SK-N-SH treated with all-trans-retinoic acid at 6 μM for 48 hours (cell line): ENCODE measurements at regions not wholly inside any gene's neighbourhood (a gene's known extent, or its start where the extent isn't known, plus 50 kb on each side); places are given as distances from the start of the nearest gene placed in this dataset.
A peak's percentile ranks its signal among the peaks of the same experiment; 100 is the strongest.

Experiments
- ATAC-seq: fragments of 200-7000 bp; cut with Tn5 transposase; 3 replicates; pipeline ENCODE4 v1.9.1; 2020; ENCODE audit warnings: mild to moderate bottlenecking, moderate library complexity
- ARNTL ChIP-seq: fragments of 450-650 bp; formaldehyde crosslinking; IDR thresholded peaks from 2 replicates; pipeline ENCODE4 v1.5.0; 2020; ENCODE audit warnings: low read depth, mild to moderate bottlenecking, moderate library complexity, borderline replicate concordance
- BACH2 ChIP-seq: fragments of 250-450 bp; sonication (Bioruptor Pico); IDR thresholded peaks from 2 replicates; pipeline ENCODE4 v1.9.0; 2021; ENCODE audit warnings: mild to moderate bottlenecking, borderline replicate concordance
- CREB5 ChIP-seq: fragments of 250-450 bp; sonication (Bioruptor Pico); IDR thresholded peaks from 2 replicates; pipeline ENCODE4 v1.5.1; 2020; ENCODE audit warnings: low read depth, mild to moderate bottlenecking, moderate library complexity
- CSDC2 ChIP-seq: fragments of 250-450 bp; sonication (Bioruptor Pico); IDR thresholded peaks from 2 replicates; pipeline ENCODE4 v1.5.0; 2020; ENCODE audit warnings: mild to moderate bottlenecking, moderate library complexity
- CSRNP3 ChIP-seq: fragments of 250-450 bp; sonication (Bioruptor Pico); IDR thresholded peaks from 2 replicates; pipeline ENCODE4 v1.5.1; 2021; ENCODE audit warnings: mild to moderate bottlenecking, moderate library complexity
- ESRRG ChIP-seq: fragments of 250-450 bp; sonication (Bioruptor Pico); IDR thresholded peaks from 2 replicates; pipeline ENCODE4 v1.6.1; 2021; ENCODE audit warnings: mild to moderate bottlenecking
- GLIS3 ChIP-seq: fragments of 250-450 bp; sonication (Bioruptor Pico); IDR thresholded peaks from 2 replicates; pipeline ENCODE4 v1.5.0; 2020; ENCODE audit warnings: mild to moderate bottlenecking, moderate library complexity
- ISL1 ChIP-seq: fragments of 250-450 bp; sonication (Bioruptor Pico); IDR thresholded peaks from 2 replicates; pipeline ENCODE4 v2.1.2; 2022; ENCODE audit warnings: mild to moderate bottlenecking, moderate library complexity
- PATZ1 ChIP-seq: fragments of 250-450 bp; sonication (Bioruptor Pico); IDR thresholded peaks from 2 replicates; pipeline ENCODE4 v1.8.0; 2020; ENCODE audit warnings: mild to moderate bottlenecking, moderate library complexity, borderline replicate concordance
- POU6F1 ChIP-seq: fragments of 250-450 bp; sonication (Bioruptor Pico); IDR thresholded peaks from 2 replicates; pipeline ENCODE4 v1.8.0; 2021; ENCODE audit warnings: low read depth, mild to moderate bottlenecking, moderate library complexity, borderline replicate concordance
- PPARA ChIP-seq: fragments of 250-450 bp; sonication (Bioruptor Pico); IDR thresholded peaks from 2 replicates; pipeline ENCODE4 v1.5.0; 2020; ENCODE audit warnings: mild to moderate bottlenecking, borderline replicate concordance
- RARB ChIP-seq: fragments of 250-450 bp; sonication (Bioruptor Pico); IDR thresholded peaks from 2 replicates; pipeline ENCODE4 v1.8.0; 2021; ENCODE audit warnings: mild to moderate bottlenecking, moderate library complexity
- SNAI2 ChIP-seq: fragments of 250-450 bp; sonication (Bioruptor Pico); IDR thresholded peaks from 2 replicates; pipeline ENCODE4 v1.5.0; 2020; ENCODE audit warnings: mild to moderate bottlenecking, moderate library complexity
- TCF4 ChIP-seq: fragments of 250-450 bp; sonication (Bioruptor Pico); IDR thresholded peaks from 2 replicates; pipeline ENCODE4 v1.8.0; 2021; ENCODE audit warnings: mild to moderate bottlenecking, moderate library complexity, borderline replicate concordance
- TOX ChIP-seq: fragments of 250-450 bp; sonication (Bioruptor Pico); IDR thresholded peaks from 2 replicates; pipeline ENCODE4 v1.8.0; 2021; ENCODE audit warnings: mild to moderate bottlenecking, moderate library complexity, borderline replicate concordance
- ZC3H10 ChIP-seq: fragments of 250-450 bp; sonication (Bioruptor Pico); IDR thresholded peaks from 2 replicates; pipeline ENCODE4 v1.5.1; 2021; ENCODE audit warnings: mild to moderate bottlenecking, moderate library complexity
- ZFP3 ChIP-seq: fragments of 250-450 bp; sonication (Bioruptor Pico); IDR thresholded peaks from 2 replicates; pipeline ENCODE4 v1.5.0; 2020; ENCODE audit warnings: mild to moderate bottlenecking, moderate library complexity
- ZFP30 ChIP-seq: fragments of 450-650 bp; formaldehyde crosslinking; IDR thresholded peaks from 2 replicates; pipeline ENCODE4 v1.5.0; 2022; ENCODE audit warnings: mild to moderate bottlenecking, moderate library complexity
- ZNF565 ChIP-seq: fragments of 450-650 bp; formaldehyde crosslinking; conservative IDR thresholded peaks from 2 replicates; pipeline ENCODE4 v1.5.0; 2020; ENCODE audit warnings: low read depth, mild to moderate bottlenecking, moderate library complexity
- ZNF8 ChIP-seq: fragments of 450-650 bp; formaldehyde crosslinking; IDR thresholded peaks from 2 replicates; pipeline ENCODE4 v1.5.0; 2020; ENCODE audit warnings: mild to moderate bottlenecking, moderate library complexity

GRCh38 chr12:126086242-126086641 lies 1021.0 kb downstream of the AACS start (continued):
- no peak for TF ChIP-seq CREB5 (CRISPR knock-in tag)

- ATAC-seq: no peak
- no peak for TF ChIP-seq PATZ1 (CRISPR knock-in tag)
- no peak for TF ChIP-seq ZC3H10 (CRISPR knock-in tag)
- TF ChIP-seq BACH2 (CRISPR knock-in tag): no peak
- TF ChIP-seq TCF4: no peak
- no peak for TF ChIP-seq ZNF565 (CRISPR knock-in tag)
- no peak for TF ChIP-seq RARB
Measured at GRCh38 chr12:126087692-126088091, 1022.5 kb downstream of the AACS start.

GRCh38 chr12:126093908-126094307 lies 1028.7 kb downstream of the AACS start:
- TF ChIP-seq TOX (CRISPR knock-in tag) (no peak), BACH2 (CRISPR knock-in tag) (no peak), ZFP3 (CRISPR knock-in tag) (no peak), SNAI2 (no peak), GLIS3 (CRISPR knock-in tag) (no peak), ARNTL (CRISPR knock-in tag) (no peak), ZFP30 (CRISPR knock-in tag) (no peak), PPARA (CRISPR knock-in tag) (no peak), CSDC2 (CRISPR knock-in tag) (no peak), ESRRG (CRISPR knock-in tag) (no peak), ZNF565 (CRISPR knock-in tag) (no peak), RARB (no peak), CREB5 (CRISPR knock-in tag) (no peak)
- peak; percentile 93 for ATAC-seq

GRCh38 chr12:126095748-126096510 lies 1030.7 kb downstream of the AACS start:
- ATAC-seq: peak; percentile 77

GRCh38 chr12:126106706-126107105 lies 1041.5 kb downstream of the AACS start:
- ATAC-seq: no peak
- TF ChIP-seq TOX (CRISPR knock-in tag): no peak

More at GRCh38 chr12:126095748-126096510, 1030.7 kb downstream of the AACS start:
- TF ChIP-seq ESRRG (CRISPR knock-in tag) (no peak), ZFP30 (CRISPR knock-in tag) (no peak), CSDC2 (CRISPR knock-in tag) (no peak)
- TF ChIP-seq, all 23 proteins: peak for 0

GRCh38 chr12:126107659-126108058 lies 1042.4 kb downstream of the AACS start:
- TF ChIP-seq SNAI2 (no peak), CSDC2 (CRISPR knock-in tag) (no peak)
- TF ChIP-seq, all 23 proteins: peak for 0
- no peak for ATAC-seq

GRCh38 chr12:126108247-126108646 lies 1043.0 kb downstream of the AACS start:
- TF ChIP-seq POU6F1 (CRISPR knock-in tag): no peak
- TF ChIP-seq CSRNP3 (CRISPR knock-in tag): no peak
- TF ChIP-seq ZFP30 (CRISPR knock-in tag): no peak
- no peak for TF ChIP-seq ISL1 (CRISPR knock-in tag)
- TF ChIP-seq PPARA (CRISPR knock-in tag): no peak
- no peak for TF ChIP-seq ZNF8 (CRISPR knock-in tag)
- ATAC-seq: no peak
